GM21737 (cell line): ENCODE measurements at regions not wholly inside any gene's neighbourhood (a gene's known extent, or its start where the extent isn't known, plus 50 kb on each side); places are given as distances from the start of the nearest gene placed in this dataset.

Source experiments
- ATAC-seq: cut with Tn5 transposase; IDR thresholded peaks from one replicate; pipeline ENCODE4 v1.9.1; 2021; ENCODE audit warnings: mild to moderate bottlenecking, moderate library complexity; ENCODE audit not compliant: unreplicated experiment

DNA sequence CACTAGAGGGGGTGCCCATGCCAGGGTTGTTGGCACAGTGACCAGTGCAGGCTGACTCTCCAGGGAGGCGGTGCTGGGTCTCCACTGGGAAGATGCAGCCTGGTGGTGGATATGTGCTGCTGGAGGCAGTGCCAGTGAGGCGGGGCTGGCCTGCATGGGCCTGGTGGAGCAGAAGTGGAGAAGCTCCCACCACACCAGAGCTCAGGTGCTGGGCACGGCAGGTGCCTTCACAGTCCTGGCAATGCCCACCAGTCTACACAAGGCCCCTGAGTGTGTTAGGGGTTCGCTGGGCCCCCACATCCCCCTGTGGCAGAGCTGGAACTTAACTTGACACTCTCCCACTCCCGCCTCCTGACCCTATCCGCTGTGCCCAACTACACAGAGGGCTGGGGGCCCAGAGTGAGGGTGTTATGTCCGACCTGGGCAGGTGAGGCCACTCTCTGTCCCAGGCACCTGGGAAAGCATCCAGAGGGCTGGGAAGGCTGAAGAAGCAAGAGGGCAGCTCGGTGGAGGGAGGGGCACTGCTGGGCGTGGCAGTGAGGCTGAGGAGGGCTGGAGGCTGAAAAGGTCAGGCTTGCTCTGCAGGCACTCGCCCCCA lies 102.4 kb upstream of the B3GAT1 start:
- ATAC-seq: no peak

DNA sequence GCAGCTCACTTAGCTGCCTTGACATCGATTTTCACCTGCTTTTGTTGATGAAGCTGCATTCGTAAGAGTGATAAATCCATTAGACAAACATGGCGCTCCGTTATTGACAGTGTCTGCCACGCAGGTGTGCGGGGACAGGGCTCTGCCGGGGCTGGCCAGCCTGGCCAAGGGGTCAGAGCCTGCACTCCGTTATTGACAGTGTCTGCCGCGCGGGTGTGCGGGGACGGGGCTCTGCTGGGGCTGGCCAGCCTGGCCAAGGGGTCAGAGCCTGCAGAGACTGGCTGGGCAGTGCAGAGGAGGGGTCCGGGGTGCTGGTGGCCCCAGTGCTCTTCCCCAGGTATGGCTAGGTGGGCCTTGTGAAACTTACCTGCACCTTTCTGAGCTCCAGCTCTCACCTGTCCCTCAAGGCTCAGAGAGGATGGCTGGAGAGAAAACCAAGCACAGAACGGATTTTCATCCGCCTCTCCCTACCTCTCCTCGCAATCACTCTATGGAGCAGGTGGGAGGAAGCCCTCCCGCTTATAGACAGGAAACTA lies 101.6 kb upstream of the B3GAT1 start:
- ATAC-seq: no peak

DNA sequence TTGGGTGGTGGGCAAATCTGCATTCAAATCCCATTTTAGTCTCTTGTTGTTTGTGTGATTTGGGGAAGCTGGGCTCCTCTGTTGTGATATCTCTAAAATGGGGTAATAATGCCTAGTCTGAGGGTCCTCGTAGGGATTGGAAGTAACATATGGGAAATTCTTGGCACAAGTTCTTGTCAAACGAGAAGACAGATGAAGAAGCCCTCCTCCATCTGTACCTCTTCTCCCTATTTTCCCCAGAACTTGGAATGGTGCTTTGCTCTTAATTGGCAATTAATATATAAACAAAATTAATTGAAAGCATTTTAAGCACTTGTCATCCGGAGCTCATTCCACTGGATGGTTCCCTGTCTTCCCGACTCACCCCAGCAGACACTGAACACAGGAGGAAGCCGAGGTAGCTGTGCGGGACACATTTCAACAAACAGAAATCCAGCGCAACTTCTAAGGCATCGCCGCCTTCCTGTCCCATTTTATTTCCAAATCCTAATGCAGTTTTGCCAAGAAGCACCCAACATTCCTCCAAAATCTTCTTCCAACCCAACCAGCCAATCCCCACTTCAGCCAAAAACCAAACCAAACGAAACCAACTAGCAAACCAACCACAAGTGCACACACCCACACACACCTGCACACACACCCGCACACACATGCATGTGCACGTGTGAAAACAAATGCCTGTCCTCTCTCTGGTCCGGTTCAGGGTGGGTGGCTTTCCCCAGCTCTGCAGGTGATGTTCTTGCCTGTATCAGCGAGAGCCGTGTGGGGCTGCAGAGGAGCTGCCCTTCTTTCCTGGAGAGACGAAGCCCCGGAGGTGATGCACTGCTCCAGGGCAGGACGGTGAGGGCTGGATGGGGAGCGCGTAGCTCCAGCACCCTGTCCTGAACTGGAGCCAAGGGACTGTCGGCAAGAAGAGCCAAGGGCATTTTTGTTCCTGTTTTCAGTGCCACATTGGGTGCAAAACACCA lies 100.8 kb upstream of the B3GAT1 start:
- no peak for ATAC-seq

DNA sequence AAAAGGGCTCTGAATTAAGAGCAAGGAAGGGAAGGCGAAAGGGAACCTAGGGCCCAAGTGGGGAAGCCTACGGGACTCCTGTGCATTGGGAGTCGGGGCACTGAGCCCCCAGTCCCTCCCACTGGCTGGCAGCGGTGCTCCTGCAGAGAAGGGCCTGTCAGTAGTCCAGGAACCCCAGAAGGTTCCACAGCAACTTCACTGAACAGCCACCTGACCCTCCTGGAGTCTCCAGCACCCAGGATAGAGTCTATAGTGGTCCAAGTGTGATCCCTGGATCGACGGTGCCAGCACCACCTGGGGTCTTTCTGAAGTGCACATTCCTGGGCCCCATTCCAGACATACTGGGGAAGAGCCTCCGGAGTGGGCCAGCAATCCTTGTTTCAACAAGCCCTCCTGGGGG lies 100.0 kb upstream of the B3GAT1 start:
- no peak for ATAC-seq

DNA sequence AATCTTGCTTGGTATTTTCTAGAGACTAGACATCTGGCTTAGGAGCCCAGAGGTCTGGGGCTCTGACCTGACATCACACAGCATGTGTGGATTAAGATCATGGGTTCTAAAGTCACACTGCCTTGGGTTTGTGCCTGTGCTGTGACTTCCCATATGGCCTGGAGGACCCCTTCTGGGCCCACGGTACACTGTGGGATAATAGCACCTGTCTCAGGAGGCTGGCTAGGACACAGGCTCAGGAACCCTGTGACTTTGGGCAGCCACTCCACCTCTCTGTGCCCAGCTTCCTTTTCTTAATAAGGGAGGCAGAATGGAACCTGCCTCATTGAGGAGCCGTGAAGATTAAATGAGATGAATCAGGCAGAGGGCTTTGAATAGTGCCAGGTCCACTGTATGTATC lies 99.2 kb upstream of the B3GAT1 start:
- ATAC-seq: no peak

DNA sequence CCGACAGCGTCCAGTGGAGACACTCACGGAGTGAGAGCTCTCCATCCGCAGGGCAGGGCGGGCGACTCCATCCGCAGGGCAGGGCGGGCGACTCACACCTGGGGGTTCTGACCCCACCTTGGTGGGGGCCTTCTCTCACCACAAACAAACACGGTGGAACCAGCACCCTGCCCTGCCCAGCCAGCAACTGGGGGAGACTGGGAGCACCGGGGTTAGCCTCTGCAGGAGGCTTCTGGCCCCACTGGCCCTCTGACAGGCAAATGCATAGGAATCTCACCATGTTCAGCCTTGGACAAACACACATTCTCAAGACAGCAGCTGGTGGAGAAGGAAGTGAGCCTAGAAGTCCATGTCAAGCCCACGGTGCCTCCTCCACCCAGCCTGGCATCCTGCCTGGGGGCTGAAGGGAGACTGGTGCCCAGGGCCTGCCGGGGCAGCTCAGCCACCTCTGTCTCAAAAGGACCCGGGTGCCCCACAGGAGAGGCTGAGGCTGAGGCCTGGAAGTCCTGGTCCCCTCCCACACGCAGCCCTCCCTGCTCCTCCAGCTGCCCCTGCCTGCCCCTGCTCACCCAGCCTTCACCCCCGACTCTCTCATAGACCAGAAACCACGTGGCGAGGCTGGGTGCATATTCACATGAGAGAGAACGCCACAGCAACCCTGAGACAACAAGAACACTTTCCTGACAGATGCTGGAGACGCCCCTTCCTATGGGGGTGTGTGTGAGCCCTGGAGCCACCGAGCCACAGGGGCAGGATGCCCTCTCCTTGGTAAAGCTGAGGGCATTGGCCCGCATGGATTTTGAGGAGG lies 98.4 kb upstream of the B3GAT1 start:
- no peak for ATAC-seq

DNA sequence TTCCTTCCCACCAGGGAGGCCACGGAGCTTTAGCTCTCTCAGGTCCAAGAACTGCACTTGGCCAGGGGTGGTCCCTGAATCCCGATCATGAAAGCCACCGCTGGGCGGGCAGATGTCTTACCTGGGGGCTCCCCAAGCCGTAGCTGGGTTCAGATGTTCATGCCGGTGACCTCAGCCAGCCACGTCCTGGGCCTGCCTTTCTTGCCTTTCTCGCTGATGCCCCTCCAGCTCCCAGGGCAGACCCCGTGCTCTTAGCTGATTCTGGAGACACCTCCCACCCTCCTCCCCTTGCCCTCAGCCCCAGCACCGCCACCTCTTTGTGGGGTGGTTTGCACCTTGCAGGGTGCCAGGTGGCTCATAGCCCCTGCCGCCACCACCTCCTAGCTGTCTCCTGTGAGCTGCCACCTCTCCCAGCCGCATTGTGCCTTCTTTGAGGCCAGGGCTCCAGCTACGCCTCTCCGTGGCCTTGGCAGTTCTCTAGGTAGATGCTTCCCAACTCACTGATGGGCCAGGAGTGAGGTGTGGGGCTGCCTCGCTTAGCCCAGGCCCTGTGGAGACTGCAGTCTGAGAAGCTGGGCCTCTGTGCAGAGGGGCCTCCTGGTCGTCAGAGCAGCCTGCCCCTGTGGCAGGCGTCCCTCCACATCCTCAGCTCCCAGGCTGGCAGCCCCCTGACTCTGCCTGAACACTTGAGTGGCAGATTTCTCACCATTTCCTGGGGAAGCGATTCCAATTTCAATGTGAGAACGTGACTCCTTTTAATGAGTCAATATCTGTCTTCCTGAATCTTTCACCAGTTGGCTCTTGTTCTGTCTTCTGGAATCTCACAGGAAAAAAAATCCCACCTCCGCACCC lies 97.6 kb upstream of the B3GAT1 start:
- ATAC-seq: no peak

DNA sequence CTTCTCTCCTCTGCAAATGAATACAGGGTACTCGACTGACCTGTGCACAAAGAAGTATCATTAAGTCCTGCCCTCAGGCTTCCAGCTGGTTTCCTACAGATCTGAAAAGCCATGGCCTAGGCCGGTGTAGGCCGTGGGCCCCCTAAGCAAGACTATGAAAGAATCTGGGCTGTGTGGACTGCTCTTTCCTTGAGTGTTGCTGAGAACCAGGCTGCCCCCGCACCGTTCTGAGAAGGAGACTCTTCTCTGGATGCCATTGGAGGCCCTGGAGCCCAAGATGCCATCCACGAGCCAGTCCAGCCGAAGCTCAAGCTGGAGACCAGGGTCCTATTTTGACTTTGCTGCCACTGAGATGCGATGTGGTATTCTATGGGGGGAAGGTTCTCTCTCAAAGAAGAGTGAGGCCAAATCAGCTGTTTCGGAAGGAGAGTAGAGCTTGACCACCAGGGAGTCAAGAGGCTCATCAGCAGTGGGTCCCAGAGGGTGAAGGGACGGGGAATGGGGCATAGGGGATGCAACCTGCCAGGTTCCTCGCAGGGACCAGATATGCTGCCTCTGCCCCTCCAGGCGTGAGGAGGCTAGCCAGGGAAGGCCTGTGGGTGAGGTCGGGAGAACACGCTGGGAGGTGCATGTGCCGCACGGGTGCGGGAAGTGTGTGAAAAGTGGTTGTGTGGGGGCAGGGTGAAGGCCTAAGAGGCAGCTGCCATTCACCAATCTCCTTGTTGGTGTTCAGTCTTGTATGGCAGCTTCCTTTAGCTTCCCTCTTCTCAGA lies 96.4 kb upstream of the B3GAT1 start:
- ATAC-seq: no peak

DNA sequence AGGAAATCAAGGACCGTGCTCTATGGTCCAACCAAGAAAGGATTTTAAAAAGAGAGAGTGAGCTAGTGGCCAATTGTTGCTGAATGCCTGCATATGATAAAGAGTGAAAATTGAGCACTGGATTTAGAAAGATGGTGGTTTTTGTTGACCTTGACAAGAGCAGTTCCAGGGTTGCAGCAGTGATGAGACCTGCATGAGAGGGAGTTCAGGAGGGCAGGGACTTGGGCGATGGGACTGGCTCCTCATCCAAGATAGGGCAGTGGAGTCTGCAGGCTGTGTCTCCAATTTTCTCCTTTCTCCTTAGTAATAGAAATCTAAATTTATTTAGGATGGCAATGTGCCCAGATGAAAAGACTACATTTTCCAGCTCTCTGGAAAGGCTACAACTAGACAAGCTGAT lies 94.0 kb upstream of the B3GAT1 start:
- ATAC-seq: no peak

DNA sequence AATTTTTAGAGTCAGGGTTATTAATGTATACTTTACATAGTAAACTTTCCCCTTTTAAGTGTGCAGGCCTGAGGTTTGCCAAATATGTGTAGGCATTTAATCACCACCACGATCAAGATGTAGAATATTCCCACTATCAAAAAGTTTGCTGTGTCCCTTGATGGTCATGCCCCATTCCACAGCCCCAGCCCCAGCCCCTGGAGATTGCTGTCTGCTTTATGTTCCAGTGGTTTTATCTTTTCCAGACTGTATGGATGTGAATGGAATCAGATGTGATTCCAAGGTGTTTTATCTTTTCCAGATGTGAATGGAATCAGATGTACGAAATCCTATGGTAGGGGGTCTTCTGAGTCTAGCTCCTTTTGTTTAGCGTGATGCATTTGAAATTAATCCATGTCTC lies 93.1 kb upstream of the B3GAT1 start:
- ATAC-seq: no peak

DNA sequence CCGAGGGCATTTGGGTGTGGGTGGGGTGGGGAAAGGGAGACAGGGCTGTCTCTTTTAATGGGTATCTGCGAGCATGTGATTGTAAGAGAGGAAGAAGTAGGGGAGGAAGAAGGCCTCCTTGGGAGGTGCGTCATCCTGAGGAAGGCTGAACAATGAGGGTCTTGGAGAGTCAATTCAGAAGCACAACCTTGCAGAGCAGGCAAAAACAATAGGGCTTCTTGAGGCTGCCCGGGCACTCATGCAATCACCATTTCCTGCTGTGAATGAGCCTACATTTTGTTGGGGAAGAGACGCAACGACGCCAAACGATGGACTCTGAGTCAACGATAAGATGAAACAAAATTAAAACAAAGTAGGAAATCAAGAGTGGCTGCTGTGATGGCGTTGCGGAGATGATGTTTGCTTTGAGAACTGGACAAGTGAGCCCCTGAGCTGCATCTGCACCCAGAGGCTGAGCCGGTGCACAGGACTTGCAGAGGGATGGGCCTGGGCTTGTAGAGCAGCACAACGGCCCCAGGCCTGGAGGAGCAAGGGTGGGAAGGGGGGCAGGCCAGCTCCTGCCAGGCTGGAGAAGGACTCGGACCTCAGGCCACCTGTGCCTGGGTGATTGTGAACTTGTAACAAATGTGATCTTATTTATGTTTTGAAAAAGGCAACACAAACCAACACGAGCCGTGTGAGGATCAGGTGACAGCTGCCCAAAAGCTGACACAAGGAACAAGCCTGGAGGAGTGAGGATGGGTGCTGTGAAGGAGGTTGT lies 92.3 kb upstream of the B3GAT1 start:
- no peak for ATAC-seq

DNA sequence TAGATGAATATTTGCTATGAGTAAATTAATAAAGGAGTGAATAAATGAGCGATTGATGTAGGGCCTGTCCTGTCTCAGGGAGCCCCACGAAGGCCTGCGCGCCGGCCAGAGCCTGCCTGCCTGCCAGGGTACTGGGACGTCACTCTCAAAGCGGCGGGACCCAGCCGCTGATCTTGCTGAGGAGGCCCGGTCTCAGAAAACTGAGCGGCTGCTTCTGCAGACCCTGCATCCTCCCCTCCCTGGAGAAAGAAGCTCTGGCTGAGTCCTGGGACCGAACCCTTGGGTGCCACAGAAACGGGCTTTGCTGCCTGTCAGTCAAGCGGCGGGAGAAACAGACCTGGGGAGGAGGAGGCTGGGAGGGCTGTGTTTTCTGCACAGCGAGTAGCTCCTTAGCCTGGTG lies 91.6 kb upstream of the B3GAT1 start:
- ATAC-seq: no peak

DNA sequence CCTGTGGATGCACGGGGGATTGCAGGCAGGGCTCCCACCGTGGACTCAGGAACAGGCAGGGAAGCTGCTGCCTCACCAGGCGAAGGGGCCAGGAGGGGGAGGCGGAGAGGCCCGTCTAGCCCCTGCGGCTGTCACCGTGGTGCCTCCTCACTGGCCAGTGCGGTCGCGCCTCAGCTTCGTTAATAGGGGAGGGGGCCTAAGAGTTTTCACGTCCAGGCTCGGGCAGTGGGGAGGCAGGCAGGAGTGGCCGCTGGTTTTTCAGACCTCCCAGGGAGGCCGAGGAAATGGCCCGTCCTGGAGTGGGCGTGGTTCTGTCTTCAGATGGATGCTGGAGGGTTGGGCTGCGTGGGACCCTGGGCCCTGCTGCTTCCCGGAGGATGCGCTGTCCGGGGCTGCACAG lies 91.1 kb upstream of the B3GAT1 start:
- ATAC-seq: no peak

DNA sequence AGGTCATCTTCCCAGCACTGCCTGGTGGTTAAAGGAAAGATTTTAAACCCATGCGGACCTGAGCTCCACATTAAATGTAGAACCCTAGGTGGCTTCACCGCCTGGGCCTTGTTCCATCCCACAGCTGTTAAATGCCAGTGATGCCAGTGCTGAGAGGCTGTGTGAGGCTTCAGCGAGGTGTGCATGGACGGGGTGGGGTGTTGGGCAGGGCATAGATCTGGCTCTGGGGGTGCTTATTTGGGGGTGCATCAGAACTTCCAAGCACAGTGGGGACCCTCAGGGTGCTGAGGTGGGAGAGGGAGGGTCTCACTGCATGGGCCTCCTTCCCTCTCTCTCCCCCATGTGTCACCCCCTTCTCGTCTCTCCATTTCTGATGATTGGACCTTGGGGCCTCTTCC lies 90.1 kb upstream of the B3GAT1 start:
- no peak for ATAC-seq

DNA sequence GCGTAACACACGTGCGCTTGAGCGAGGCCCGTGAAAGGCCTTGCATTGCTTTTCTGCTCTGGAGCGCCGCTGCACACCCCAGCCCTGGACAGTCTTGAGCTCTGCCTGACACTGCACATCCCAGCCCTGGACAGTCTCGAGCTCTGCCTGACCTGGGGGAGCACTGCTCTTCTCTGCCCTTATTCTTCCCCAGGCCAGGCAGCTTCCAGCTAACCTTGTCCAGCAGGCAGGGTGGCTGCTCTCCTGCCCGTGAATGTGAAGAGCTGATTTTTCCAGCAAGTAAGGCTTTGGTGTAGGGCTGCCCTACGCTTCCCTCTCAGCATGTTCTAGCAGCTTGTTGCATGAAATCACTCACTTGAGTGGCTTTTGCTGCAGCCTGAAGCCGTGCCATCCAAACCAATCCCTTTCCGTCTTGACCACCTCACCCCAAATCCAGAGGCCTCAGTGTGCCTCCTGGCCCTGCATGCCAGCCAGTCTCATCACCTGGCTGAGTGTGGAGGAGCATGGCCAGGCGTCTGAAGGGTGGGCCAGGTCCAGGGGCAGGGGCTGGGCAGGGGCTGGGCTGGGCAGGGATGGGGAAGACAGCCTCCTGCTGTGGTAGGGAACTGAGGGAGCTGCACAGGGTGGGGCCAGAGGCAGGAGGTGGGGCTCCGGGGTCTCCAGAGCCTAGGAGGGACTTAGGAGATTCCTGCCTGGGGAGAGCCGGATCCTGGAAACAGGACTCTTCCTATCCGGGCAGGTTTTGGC lies 89.5 kb upstream of the B3GAT1 start:
- ATAC-seq: no peak

DNA sequence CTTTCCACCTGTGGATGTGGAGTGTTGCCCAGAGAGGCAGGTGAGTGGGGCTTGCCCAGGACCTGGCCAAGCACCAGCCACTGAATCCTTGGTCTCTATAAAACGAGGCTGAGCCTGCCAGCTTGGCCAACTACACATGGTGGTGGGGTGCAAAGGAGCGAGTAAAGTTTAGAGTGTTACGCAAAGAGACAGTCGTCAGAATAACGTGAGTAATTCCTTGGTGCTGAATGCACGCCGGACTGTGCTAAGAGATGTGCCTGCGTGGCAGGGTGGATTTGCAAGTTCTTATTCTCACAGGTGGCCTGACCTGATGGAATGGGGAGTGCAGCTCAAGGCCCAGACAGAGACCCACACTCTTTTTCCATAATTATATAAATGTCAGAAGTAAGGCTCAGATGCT lies 88.6 kb upstream of the B3GAT1 start:
- no peak for ATAC-seq

DNA sequence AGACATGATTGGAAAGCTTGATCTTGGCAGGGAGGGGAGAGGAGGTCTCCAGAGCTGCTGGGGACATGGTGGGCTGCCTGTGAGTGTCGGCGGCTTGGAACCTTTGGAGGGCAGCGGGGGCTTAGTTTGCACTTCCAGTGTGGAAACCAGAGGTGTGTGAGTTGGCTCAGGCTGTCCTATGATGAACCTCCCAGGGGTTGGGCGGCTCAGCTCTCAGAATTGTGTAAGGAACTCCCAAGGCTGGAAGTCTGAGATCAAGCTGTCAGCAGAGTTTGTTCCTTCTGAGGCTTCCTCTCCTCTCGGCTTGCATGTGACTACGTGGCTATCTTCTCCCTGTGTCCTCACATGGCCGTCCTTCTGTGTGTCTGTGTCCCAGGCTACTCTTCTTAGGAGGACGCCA lies 87.9 kb upstream of the B3GAT1 start:
- no peak for ATAC-seq
